AG04449 (cell line): ENCODE measurements at regions not wholly inside any gene's neighbourhood (a gene's known extent, or its start where the extent isn't known, plus 50 kb on each side); places are given as distances from the start of the nearest gene placed in this dataset.

Experiments
- CTCF ChIA-PET: fragments of 350-600 bp; formaldehyde crosslinking; extraction: SDS; loops from one replicate; lab custom pipeline; 2021; ENCODE audit warnings: antibody characterized with exemption; lab: Yijun Ruan, JAX
- POLR2A ChIA-PET: fragments of 400-600, 350-600 bp; formaldehyde crosslinking; extraction: SDS; loops from one replicate; lab custom pipeline; 2020; ENCODE audit warnings: antibody characterized with exemption, inconsistent platforms; lab: Yijun Ruan, JAX
- DNase-seq: peaks from one replicate; pipeline ENCODE4 v3.0.0-alpha.2; 2010; ENCODE audit warnings: low read depth, low spot score
- H3K4me3 ChIP-seq: 2 replicates; pipeline ENCODE4 v1.5.1; 2011; ENCODE audit warnings: low read depth, mild to moderate bottlenecking, control low read depth, low read length
- CTCF ChIP-seq: IDR thresholded peaks from one replicate; pipeline ENCODE4 v1.5.1; 2011; ENCODE audit warnings: mild to moderate bottlenecking, moderate library complexity, low read length, control low read depth, inconsistent platforms; ENCODE audit not compliant: insufficient read depth; ENCODE audit errors: missing control alignments

GRCh38 chr18:47390410-47391024, 139.1 kb upstream of the SKOR2 start:
- no peak overlapping the region for H3K4me3 ChIP-seq
- CTCF ChIA-PET = no interaction called here
- no peak for TF ChIP-seq CTCF
- POLR2A ChIA-PET = no interaction called here
- DNase-seq = no peak

- ChIA-PET POLR2A (no interaction called here), CTCF (no interaction called here)
- no peak for TF ChIP-seq CTCF
- no peak overlapping the region for H3K4me3 ChIP-seq
- no peak for DNase-seq
These were observed 137.8 kb upstream of the SKOR2 start for GRCh38 chr18:47389210-47389609.

- ChIA-PET POLR2A (no interaction called here), CTCF (no interaction called here)
- no peak overlapping the region for H3K4me3 ChIP-seq
- no peak for DNase-seq
- no peak for TF ChIP-seq CTCF
These were observed 136.4 kb upstream of the SKOR2 start for GRCh38 chr18:47387864-47388263.

GRCh38 chr18:47383729-47384128, 132.3 kb upstream of the SKOR2 start:
- CTCF ChIA-PET = no interaction called here
- no peak for TF ChIP-seq CTCF
- POLR2A ChIA-PET = no interaction called here
- no peak overlapping the region for H3K4me3 ChIP-seq
- DNase-seq = no peak

- ChIA-PET POLR2A (no interaction called here), CTCF (no interaction called here)
- no peak overlapping the region for H3K4me3 ChIP-seq
- DNase-seq = no peak
- TF ChIP-seq CTCF = no peak
These were observed 130.6 kb upstream of the SKOR2 start for GRCh38 chr18:47381975-47382570.

- POLR2A ChIA-PET = no interaction called here
- CTCF ChIA-PET = no interaction called here
- DNase-seq = no peak
- TF ChIP-seq CTCF = no peak
- H3K4me3 ChIP-seq = no peak overlapping the region
These were observed 128.7 kb upstream of the SKOR2 start for GRCh38 chr18:47380153-47380552.
